ENCODE measurements at regions not wholly inside any gene's neighbourhood (a gene's known extent, or its start where the extent isn't known, plus 50 kb on each side); places are given as distances from the start of the nearest gene placed in this dataset.

DNA sequence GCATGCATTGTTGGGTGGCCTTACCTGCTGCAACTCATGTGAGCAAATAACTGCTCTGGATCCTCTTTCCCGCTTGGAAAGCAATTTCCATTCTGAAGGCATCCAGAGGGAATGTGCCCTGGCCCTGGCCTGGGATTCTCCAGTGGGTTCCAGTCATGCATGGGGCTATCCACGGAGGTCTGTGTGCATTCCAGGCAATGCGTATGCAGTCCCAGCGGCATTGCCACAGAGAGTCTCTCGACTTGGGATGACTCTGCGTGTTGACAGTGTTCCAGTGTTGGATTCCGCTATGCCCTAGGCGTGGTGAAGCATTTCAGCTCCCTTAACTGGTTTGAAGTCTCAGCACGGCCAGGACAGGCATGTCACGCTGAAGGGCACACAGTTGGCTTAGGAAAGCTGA is 113.9 kb downstream of the SNRPN start:
- TF ChIP-seq, protein P1, sequence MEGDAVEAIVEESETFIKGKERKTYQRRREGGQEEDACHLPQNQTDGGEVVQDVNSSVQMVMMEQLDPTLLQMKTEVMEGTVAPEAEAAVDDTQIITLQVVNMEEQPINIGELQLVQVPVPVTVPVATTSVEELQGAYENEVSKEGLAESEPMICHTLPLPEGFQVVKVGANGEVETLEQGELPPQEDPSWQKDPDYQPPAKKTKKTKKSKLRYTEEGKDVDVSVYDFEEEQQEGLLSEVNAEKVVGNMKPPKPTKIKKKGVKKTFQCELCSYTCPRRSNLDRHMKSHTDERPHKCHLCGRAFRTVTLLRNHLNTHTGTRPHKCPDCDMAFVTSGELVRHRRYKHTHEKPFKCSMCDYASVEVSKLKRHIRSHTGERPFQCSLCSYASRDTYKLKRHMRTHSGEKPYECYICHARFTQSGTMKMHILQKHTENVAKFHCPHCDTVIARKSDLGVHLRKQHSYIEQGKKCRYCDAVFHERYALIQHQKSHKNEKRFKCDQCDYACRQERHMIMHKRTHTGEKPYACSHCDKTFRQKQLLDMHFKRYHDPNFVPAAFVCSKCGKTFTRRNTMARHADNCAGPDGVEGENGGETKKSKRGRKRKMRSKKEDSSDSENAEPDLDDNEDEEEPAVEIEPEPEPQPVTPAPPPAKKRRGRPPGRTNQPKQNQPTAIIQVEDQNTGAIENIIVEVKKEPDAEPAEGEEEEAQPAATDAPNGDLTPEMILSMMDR (conservative IDR thresholded peaks at IDR 0.05; ENCODE audit: low read length), result no peak
- no peak overlapping the region for H3K4me3 ChIP-seq (ENCODE audit: low read length)
- DNase-seq (ENCODE audit: low read depth), result no peak

DNA sequence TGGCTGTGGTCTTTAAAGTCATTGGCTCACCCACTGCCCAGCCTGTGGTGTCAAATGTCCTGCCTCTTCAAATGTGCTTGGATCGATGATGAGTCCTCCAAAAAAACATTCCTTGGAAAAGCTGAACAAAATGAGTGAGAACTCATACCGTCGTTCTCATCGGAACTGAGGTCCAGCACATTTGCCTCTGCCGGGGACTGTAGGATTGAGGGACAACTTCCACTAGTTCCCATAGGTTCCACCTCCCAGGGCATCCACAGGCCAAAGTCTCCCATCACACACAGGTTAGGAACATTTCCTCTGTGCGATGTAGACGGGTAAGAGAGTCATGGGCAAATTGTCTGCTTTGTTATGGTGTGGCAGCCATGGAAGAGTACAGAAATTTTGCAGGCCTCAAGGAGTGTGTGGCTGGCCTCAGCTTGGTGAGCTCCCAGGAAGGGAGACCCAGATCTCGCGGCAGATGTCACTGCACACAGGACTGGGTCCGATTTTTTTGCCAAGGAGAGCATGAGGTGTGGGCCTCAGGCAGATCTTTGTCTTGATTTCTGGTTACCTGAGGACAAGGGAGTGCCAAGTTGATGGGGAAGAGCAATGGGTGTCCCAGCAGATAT is 115.7 kb downstream of the SNRPN start:
- no peak for DNase-seq (ENCODE audit: low read depth)
- TF ChIP-seq, protein P1 (conservative IDR thresholded peaks at IDR 0.05; ENCODE audit: low read length), result no peak
- no peak overlapping the region for H3K4me3 ChIP-seq (ENCODE audit: low read length)

DNA sequence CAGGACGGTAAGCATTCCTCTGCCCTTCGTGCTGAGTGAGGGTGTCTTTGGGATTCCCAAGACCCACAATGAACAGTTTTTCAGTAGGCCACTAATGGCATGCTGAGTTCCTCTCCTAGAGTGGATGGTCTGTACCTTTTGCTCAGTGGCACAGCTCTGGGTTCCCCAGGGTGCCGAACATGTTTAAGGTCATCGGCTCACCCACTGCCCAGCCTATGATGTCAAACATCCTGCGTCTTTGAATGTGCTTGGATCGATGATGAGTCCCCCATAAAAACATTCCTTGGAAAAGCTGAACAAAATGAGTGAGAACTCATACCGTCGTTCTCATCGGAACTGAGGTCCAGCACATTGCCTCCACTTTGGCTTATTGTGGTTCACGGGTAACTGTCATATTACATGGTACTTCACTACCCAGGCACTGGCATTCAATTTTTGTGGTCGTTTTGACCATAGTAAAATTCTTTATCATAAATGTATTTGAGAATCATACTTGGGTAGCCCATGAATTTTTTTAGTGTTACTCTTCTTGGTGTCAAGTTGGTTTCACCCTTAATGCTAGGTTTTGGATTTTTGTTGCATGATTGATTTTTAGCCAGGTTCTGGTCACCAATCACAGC is 118.2 kb downstream of the SNRPN start:
- no peak overlapping the region for H3K4me3 ChIP-seq (ENCODE audit: low read length)
- no peak for DNase-seq (ENCODE audit: low read depth)
- TF ChIP-seq, protein P1 (conservative IDR thresholded peaks at IDR 0.05; ENCODE audit: low read length), result no peak

DNA sequence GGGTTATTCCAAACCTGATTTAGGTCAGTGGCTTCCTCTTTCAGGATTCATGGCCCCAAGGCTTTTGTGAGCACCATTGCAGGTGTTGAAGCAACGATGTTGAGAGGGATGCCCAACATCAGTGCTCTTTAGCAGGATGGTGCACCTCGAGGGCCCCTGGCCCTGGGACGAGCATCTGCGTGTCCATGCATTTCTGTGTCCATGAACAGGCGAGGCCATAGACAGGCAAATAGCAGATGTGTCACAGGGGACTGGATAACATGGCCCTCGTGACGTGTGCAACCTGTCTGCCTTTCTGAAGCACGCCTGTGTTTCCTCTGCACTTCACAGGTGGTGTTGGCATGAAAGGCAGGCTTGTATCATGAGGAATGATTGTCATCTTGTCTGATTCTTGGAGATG is 132.3 kb downstream of the SNRPN start:
- no peak for DNase-seq (ENCODE audit: low read depth)
- TF ChIP-seq, protein P1 (conservative IDR thresholded peaks at IDR 0.05; ENCODE audit: low read length), result no peak
- no peak overlapping the region for H3K4me3 ChIP-seq (ENCODE audit: low read length)

DNA sequence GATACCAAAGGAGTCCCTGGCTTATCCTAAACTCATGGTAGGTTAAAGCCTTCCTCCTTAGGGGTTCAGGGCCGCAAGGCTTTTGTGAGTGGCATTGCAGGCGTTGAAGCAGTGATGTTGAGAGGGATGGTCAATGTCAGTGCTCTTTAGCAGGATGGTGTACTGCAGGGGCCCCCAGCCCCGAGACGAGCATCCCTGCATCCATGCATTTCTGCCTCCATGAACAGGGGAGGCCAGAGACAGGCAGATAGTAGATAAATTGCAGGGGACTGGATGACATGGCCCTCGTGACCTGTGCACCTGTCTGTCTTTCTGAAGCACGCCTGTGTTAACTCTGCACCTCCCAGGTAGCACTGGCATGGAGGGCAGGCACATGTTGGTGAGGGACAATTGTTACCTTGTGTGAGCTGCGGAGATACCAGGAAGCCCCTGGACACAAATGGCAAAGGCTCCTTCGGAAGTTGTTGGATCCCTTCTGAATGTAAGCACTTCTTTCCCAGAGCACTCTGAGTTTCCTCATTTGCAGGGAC is 133.5 kb downstream of the SNRPN start:
- H3K4me3 ChIP-seq (ENCODE audit: low read length), result no peak overlapping the region
- DNase-seq (ENCODE audit: low read depth), result no peak
- TF ChIP-seq, protein P1 (conservative IDR thresholded peaks at IDR 0.05; ENCODE audit: low read length), result no peak

DNA sequence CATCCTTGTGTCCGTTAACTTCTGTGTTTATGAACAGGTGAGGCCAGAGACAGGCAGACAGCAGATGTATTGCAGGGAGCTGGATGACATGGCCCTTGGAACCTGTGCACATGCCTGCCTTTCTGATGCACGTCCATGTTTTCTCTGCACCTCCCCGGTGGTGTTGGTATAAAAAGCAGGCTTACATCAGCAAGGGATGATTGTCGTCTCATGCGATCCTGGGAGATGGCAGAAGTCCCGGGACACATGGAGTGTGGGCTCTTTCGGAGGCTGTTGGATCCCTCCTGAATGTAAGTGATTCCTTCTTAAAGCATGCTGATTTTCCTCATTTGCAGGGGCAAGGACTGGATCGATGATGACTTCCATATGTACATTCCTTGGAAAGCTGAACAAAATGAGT is 134.8 kb downstream of the SNRPN start:
- DNase-seq (ENCODE audit: low read depth), result no peak

More for the DNA sequence above, 134.8 kb downstream of the SNRPN start:
- TF ChIP-seq, protein P1 (conservative IDR thresholded peaks at IDR 0.05; ENCODE audit: low read length), result no peak
- H3K4me3 ChIP-seq (ENCODE audit: low read length), result no peak overlapping the region
